HK-2 (cell line): ENCODE measurements at regions not wholly inside any gene's neighbourhood (a gene's known extent, or its start where the extent isn't known, plus 50 kb on each side); places are given as distances from the start of the nearest gene placed in this dataset.
"Not testable (repeated sequence)": the region's sequence is repeated elsewhere in the genome, so short reads cannot be mapped to it uniquely, and the experiment has no call there.

Experiments used
- DNase-seq: peaks from one replicate; pipeline ENCODE4 v3.0.0-alpha.2; 2018; ENCODE audit not compliant: unreplicated experiment

GRCh38 chr17:36695710-36696109 lies 94.3 kb downstream of the MRM1 start:
- not testable (repeated sequence) for DNase-seq

GRCh38 chr17:36696805-36697204 lies 95.4 kb downstream of the MRM1 start:
- no peak for DNase-seq

GRCh38 chr17:36697903-36698530 lies 96.6 kb downstream of the MRM1 start:
- no peak for DNase-seq

- DNase-seq, result no peak
These were observed 100.2 kb downstream of the MRM1 start for GRCh38 chr17:36701429-36702099.

GRCh38 chr17:36702636-36703035 lies 101.3 kb downstream of the MRM1 start:
- no peak for DNase-seq

- DNase-seq, result peak; percentile 49
These were observed 102.5 kb downstream of the MRM1 start for GRCh38 chr17:36703860-36704266.

GRCh38 chr17:36705283-36705795 lies 104.0 kb downstream of the MRM1 start:
- DNase-seq, result no peak

- peak; percentile 55 for DNase-seq
These were observed 104.7 kb downstream of the MRM1 start for GRCh38 chr17:36705874-36706731.

GRCh38 chr17:36707904-36708303 lies 106.5 kb downstream of the MRM1 start:
- DNase-seq, result no peak

GRCh38 chr17:36714789-36715188 lies 113.4 kb downstream of the MRM1 start:
- no peak for DNase-seq

- no peak for DNase-seq
These were observed 114.6 kb downstream of the MRM1 start for GRCh38 chr17:36715951-36716350.

- no peak for DNase-seq
These were observed 115.7 kb downstream of the MRM1 start for GRCh38 chr17:36717088-36717487.

GRCh38 chr17:36720131-36720530 lies 118.7 kb downstream of the MRM1 start:
- no peak for DNase-seq

- DNase-seq, result no peak
These were observed 120.3 kb downstream of the MRM1 start for GRCh38 chr17:36721560-36722120.

GRCh38 chr17:36722121-36722902 lies 120.9 kb downstream of the MRM1 start:
- no peak for DNase-seq

- no peak for DNase-seq
These were observed 121.5 kb downstream of the MRM1 start for GRCh38 chr17:36722903-36723263.

- DNase-seq, result no peak
These were observed 122.2 kb downstream of the MRM1 start for GRCh38 chr17:36723459-36724025.

GRCh38 chr17:36726199-36726598 lies 124.8 kb downstream of the MRM1 start:
- DNase-seq, result no peak

GRCh38 chr17:36727052-36727451 lies 125.7 kb downstream of the MRM1 start:
- DNase-seq, result no peak

- no peak for DNase-seq
These were observed 126.2 kb downstream of the MRM1 start for GRCh38 chr17:36727577-36727976.
